Upper lobe of left lung (tissue), 6 donors: ENCODE measurements at regions not wholly inside any gene's neighbourhood (a gene's known extent, or its start where the extent isn't known, plus 50 kb on each side); places are given as distances from the start of the nearest gene placed in this dataset.

Source experiments
- ATAC-seq, 2 donors: fragments of 200-7000 bp; cut with Tn5 transposase; one replicate each; pipeline ENCODE4 v1.9.1; 2022; ENCODE audit warnings: mild to moderate bottlenecking in 2 of 2, moderate library complexity in 2 of 2; ENCODE audit not compliant: low FRiP score in 2 of 2
- DNase-seq, 2 donors: peaks; one replicate each; pipeline ENCODE4 v3.0.0-alpha.2; 2019 to 2020
- H3K27ac ChIP-seq, 4 donors: fragments of 200-600 bp; sonication (generic); one replicate each; pipeline ENCODE4 v1.5.1; 2016 to 2019
- H3K27me3 ChIP-seq, 4 donors: fragments of 200-600 bp; sonication (generic); one replicate each; pipeline ENCODE4 v1.5.1; 2017 to 2019
- H3K36me3 ChIP-seq, 4 donors: fragments of 200-600 bp; sonication (generic); one replicate each; pipeline ENCODE4 v1.5.1; 2016 to 2019
- H3K4me1 ChIP-seq, 4 donors: fragments of 200-600 bp; sonication (generic); one replicate each; pipeline ENCODE4 v1.5.1; 2018 to 2019
- H3K4me3 ChIP-seq, 4 donors: fragments of 200-600 bp; sonication (generic); one replicate each; pipeline ENCODE4 v1.5.1; 2017 to 2019; ENCODE audit warnings: mild to moderate bottlenecking in 2 of 4, moderate library complexity in 1 of 4
- H3K9me3 ChIP-seq, 4 donors: fragments of 200-600 bp; sonication (generic); one replicate each; pipeline ENCODE4 v1.5.1; 2018 to 2019
- EP300 ChIP-seq, 4 donors: sonication (generic); formaldehyde crosslinking; IDR thresholded peaks; one replicate each; pipeline ENCODE4 v1.5.1; 2017; ENCODE audit warnings: antibody characterized with exemption in 4 of 4, control low read depth in 2 of 4
- POLR2A ChIP-seq, 4 donors: fragments of 450-650 bp; IDR thresholded peaks; one replicate each; pipeline ENCODE4 v1.5.1; 2016 to 2017; ENCODE audit warnings: antibody characterized with exemption in 4 of 4, mild to moderate bottlenecking in 2 of 4
- POLR2AphosphoS5 ChIP-seq, 2 donors: sonication (generic); formaldehyde crosslinking; IDR thresholded peaks; one replicate each; pipeline ENCODE4 v1.5.1; 2017; ENCODE audit warnings: antibody characterized with exemption in 2 of 2
- WGBS, 2 donors: methylation state at CpG; one replicate each; pipeline ENCODE4 v1.1.5; 2017 to 2018; 5-methylcytosine and 5-hydroxymethylcytosine counted together
- TF ChIP-seq, protein P1 (sequence below), 6 experiments: fragments of 450-650 bp in 4 of 6; fragments of 200-600 bp in 2 of 6; sonication (generic) in 2 of 6; IDR thresholded peaks; one replicate each; pipeline ENCODE4 v1.5.1; 2016 to 2019; ENCODE audit warnings: antibody characterized with exemption in 6 of 6
- donor health status: DM: no; HTN: no; CAD: no; lungs with moderate emphysema.
- donor health status: DM: no; HTN: yes; CAD: no; lungs with severe emphysema.

DNA sequence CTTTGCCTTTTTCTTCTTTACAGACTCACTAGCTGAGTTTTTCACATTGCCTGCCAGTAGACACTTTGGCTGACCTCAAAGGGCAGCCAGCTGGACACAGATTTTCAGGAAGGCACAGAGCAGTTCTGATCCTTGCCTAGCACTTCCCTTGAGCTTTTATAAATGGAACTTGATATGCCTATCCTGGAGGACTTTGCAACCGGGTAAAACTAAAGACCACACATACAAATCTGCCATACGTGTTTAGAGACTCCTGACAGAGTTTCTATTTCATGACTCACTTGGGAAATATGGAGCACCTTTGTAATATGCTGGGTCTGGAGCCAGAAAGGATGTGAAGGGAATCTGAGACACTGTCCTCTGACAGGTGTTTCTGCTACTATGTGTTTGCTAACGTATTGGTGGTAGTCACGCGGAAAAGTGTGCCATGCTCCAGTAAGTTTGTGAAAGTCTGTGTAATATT lies 56.7 kb upstream of the RASSF6 start:
- H3K9me3 ChIP-seq, result no peaks in the 10 kb centered on the region
- DNase-seq, result no peak
- 64% methylated on average over 5 of the region's 5 CpGs for WGBS, 2 donors
- H3K36me3 ChIP-seq, result no peaks in the 10 kb centered on the region
- peak in 1 of 2 donors; percentile 9 for TF ChIP-seq POLR2AphosphoS5 (IDR thresholded peaks at IDR 0.05)
- TF ChIP-seq EP300 (IDR thresholded peaks at IDR 0.05), result no peak
- TF ChIP-seq POLR2A (IDR thresholded peaks at IDR 0.05), result no peak
- H3K27ac ChIP-seq, result no peak overlapping the region
- no peaks in the 10 kb centered on the region for H3K27me3 ChIP-seq
- no peak for ATAC-seq
- no peak overlapping the region for H3K4me3 ChIP-seq
- no peaks in the 10 kb centered on the region for H3K4me1 ChIP-seq

DNA sequence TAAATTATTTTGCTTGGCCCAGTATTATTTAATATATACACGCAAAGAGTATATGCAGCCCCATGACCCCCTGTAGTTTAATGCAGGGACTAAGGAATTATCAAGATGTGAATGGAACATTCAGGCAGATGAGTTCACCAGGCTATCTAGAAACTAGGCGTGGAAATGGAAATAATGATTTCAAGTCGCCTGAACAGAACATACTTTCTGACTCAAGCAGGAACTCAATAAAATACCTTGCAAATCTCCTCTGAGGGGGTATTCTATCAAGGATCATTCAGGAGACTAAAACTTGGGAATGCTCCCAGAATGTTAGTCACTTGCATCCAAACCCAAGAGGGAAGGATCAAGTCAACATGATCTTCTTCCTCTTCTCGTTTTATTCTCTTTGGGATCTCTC lies 59.6 kb upstream of the RASSF6 start:
- no peak overlapping the region for H3K4me3 ChIP-seq
- DNase-seq (no peak), ATAC-seq (no peak)
- TF ChIP-seq, protein P1, sequence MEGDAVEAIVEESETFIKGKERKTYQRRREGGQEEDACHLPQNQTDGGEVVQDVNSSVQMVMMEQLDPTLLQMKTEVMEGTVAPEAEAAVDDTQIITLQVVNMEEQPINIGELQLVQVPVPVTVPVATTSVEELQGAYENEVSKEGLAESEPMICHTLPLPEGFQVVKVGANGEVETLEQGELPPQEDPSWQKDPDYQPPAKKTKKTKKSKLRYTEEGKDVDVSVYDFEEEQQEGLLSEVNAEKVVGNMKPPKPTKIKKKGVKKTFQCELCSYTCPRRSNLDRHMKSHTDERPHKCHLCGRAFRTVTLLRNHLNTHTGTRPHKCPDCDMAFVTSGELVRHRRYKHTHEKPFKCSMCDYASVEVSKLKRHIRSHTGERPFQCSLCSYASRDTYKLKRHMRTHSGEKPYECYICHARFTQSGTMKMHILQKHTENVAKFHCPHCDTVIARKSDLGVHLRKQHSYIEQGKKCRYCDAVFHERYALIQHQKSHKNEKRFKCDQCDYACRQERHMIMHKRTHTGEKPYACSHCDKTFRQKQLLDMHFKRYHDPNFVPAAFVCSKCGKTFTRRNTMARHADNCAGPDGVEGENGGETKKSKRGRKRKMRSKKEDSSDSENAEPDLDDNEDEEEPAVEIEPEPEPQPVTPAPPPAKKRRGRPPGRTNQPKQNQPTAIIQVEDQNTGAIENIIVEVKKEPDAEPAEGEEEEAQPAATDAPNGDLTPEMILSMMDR (IDR thresholded peaks at IDR 0.05), result no peak
- TF ChIP-seq EP300 (IDR thresholded peaks at IDR 0.05), result no peak
- no peak for TF ChIP-seq POLR2A (IDR thresholded peaks at IDR 0.05)
- no peak for TF ChIP-seq POLR2AphosphoS5 (IDR thresholded peaks at IDR 0.05)
- H3K36me3 ChIP-seq, result no peaks in the 10 kb centered on the region
- WGBS, 2 donors, result 74 to 81% methylated on average over 4 of the region's 4 CpGs
- H3K4me1 ChIP-seq, result no peaks in the 10 kb centered on the region
- no peaks in the 10 kb centered on the region for H3K27me3 ChIP-seq
- no peaks in the 10 kb centered on the region for H3K9me3 ChIP-seq
- H3K27ac ChIP-seq, result no peak overlapping the region

DNA sequence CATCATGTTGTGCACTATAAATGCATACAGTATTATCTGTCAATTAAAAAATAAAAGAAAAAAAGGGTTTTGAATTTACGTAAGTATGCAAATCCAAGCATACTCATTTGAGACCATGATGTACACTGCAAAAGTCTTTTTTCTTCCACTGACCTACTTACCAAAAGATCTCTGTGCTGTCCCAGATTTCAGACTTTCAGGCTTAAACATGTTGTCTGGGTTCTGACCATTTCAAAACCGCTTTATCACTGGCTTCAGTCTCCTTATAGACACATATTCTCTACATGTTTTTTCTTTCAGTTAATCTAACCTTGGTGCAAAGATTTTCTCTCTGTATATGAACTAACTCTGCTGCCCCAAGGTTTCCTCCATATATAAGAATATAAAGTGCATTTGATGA lies 58.6 kb upstream of the CXCL8 start:
- WGBS, 2 donors, result 48 to 49% methylated on average over 2 of the region's 2 CpGs
- no peaks in the 10 kb centered on the region for H3K36me3 ChIP-seq
- DNase-seq (no peak), ATAC-seq (no peak)
- H3K4me1 ChIP-seq, result no peaks in the 10 kb centered on the region
- H3K27me3 ChIP-seq, result no peaks in the 10 kb centered on the region
- H3K27ac ChIP-seq, result no peak overlapping the region
- H3K4me3 ChIP-seq, result no peak overlapping the region
- H3K9me3 ChIP-seq, result no peaks in the 10 kb centered on the region
- TF ChIP-seq, protein P1 (IDR thresholded peaks at IDR 0.05), result no peak
- TF ChIP-seq POLR2AphosphoS5 (IDR thresholded peaks at IDR 0.05), result no peak
- no peak for TF ChIP-seq EP300 (IDR thresholded peaks at IDR 0.05)
- no peak for TF ChIP-seq POLR2A (IDR thresholded peaks at IDR 0.05)

DNA sequence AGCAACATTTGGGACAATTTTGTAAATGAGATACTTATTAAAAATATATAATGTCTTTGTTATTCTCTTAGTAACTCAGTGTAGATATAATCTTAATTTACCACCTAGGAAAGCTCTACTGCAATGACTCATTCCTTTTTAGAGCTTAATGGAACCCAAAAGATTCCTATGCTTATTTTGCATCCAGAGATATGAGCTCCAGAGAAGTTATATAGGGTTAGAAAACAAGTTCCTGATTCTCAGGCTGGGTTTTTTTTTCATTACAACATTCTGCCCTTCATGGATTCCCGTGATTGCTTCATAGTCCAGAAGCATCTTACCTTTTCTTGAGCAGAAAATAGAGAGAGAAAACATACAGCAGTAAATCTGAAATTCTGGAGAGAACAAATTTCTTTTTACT lies 57.9 kb upstream of the CXCL8 start:
- H3K27me3 ChIP-seq, result no peaks in the 10 kb centered on the region
- WGBS, 2 donors, result 65 to 75% methylated on average over 1 of the region's 1 CpG
- no peaks in the 10 kb centered on the region for H3K36me3 ChIP-seq
- no peak overlapping the region for H3K4me3 ChIP-seq
- no peak overlapping the region for H3K27ac ChIP-seq
- no peak for DNase-seq
- no peaks in the 10 kb centered on the region for H3K9me3 ChIP-seq
- TF ChIP-seq POLR2AphosphoS5 (IDR thresholded peaks at IDR 0.05), result no peak
- no peak for ATAC-seq
- H3K4me1 ChIP-seq, result no peaks in the 10 kb centered on the region

DNA sequence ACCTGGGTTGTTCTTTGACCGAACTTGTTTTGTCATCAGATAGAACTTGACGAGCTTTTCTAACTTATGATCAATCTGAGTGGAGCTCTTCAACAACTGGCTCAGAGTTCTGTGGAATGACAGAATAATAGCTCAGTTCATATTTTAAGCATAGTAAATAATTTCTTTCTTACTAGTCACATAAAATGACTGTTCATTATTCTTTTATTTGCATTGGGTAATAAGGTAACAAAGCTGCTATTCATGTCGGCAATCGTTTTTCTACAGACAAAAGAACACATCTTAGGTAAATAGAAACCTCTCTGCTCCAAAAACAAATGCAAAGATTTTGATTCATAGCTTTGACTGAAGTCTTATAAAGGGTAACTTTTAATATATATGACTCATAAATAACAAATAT lies 57.3 kb upstream of the CXCL8 start:
- no peaks in the 10 kb centered on the region for H3K4me1 ChIP-seq
- TF ChIP-seq POLR2AphosphoS5 (IDR thresholded peaks at IDR 0.05) (no peak), POLR2A (IDR thresholded peaks at IDR 0.05) (no peak), EP300 (IDR thresholded peaks at IDR 0.05) (no peak)
- TF ChIP-seq, protein P1 (IDR thresholded peaks at IDR 0.05), result no peak
- 79 to 85% methylated on average over 4 of the region's 4 CpGs for WGBS, 2 donors
- no peaks in the 10 kb centered on the region for H3K27me3 ChIP-seq
- H3K36me3 ChIP-seq, result no peaks in the 10 kb centered on the region
- H3K4me3 ChIP-seq, result no peak overlapping the region
- no peak for ATAC-seq
- H3K27ac ChIP-seq, result no peak overlapping the region
- no peaks in the 10 kb centered on the region for H3K9me3 ChIP-seq
- no peak for DNase-seq

DNA sequence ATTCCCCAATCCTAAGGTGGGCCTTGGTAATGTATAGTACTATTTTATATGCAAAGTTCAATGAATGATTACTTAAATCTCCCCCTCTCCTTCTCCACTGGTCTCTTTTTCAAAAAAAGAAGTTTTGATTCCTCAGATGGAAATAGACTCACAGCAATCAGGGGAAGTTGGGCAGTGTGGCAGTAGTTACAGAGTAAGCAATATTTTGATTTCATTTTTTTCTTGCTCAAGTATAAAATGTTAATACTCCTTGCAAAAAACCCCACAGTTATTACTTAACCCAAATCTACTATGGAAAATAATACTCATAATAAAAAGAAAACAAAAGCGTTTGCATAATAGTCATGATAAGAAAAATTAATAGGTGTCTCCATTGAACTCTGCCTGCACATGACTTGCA lies 56.9 kb upstream of the CXCL8 start:
- no peaks in the 10 kb centered on the region for H3K27me3 ChIP-seq
- H3K4me1 ChIP-seq, result no peaks in the 10 kb centered on the region
- no peak for ATAC-seq
- H3K27ac ChIP-seq, result no peak overlapping the region
- no peaks in the 10 kb centered on the region for H3K36me3 ChIP-seq
- H3K4me3 ChIP-seq, result no peak overlapping the region
- 81 to 84% methylated on average over 1 of the region's 1 CpG for WGBS, 2 donors
- no peaks in the 10 kb centered on the region for H3K9me3 ChIP-seq
- TF ChIP-seq POLR2A (IDR thresholded peaks at IDR 0.05) (no peak), POLR2AphosphoS5 (IDR thresholded peaks at IDR 0.05) (no peak), EP300 (IDR thresholded peaks at IDR 0.05) (no peak)
- TF ChIP-seq, protein P1 (IDR thresholded peaks at IDR 0.05), result no peak
- no peak for DNase-seq
